Putamen (tissue), 1 donor: ENCODE measurements at regions not wholly inside any gene's neighbourhood (a gene's known extent, or its start where the extent isn't known, plus 50 kb on each side); places are given as distances from the start of the nearest gene placed in this dataset.

Experiments
- DNase-seq: peaks from one replicate; pipeline ENCODE4 v3.0.0-alpha.2; 2016; ENCODE audit warnings: low spot score

- DNase-seq, result no peak
Observed at GRCh38 chr1:47703156-47703825, 265.4 kb downstream of the FOXD2 start.

- no peak for DNase-seq
Observed at GRCh38 chr1:47703981-47704596, 266.2 kb downstream of the FOXD2 start.

- DNase-seq, result no peak
Observed at GRCh38 chr1:47705517-47706130, 267.8 kb downstream of the FOXD2 start.

- DNase-seq, result no peak
Observed at GRCh38 chr1:47707503-47707902, 269.7 kb downstream of the FOXD2 start.

- no peak for DNase-seq
Observed at GRCh38 chr1:47708019-47708535, 270.2 kb downstream of the FOXD2 start.

- DNase-seq, result no peak
Observed at GRCh38 chr1:47708658-47709018, 270.8 kb downstream of the FOXD2 start.

GRCh38 chr1:47709019-47709871, 271.4 kb downstream of the FOXD2 start:
- DNase-seq, result no peak

GRCh38 chr1:47709872-47710231, 272.0 kb downstream of the FOXD2 start:
- DNase-seq, result no peak

- DNase-seq, result no peak
Observed at GRCh38 chr1:47710329-47711071, 272.7 kb downstream of the FOXD2 start.
